Heart right ventricle (tissue), 16 donors: ENCODE measurements at regions not wholly inside any gene's neighbourhood (a gene's known extent, or its start where the extent isn't known, plus 50 kb on each side); places are given as distances from the start of the nearest gene placed in this dataset.

Source experiments
- ATAC-seq, 8 donors: fragments of 200-7000 bp; cut with Tn5 transposase; one replicate each; pipeline ENCODE4 v1.9.1; 2020; ENCODE audit warnings: mild to moderate bottlenecking in 8 of 8, moderate library complexity in 8 of 8, moderate number of reproducible peaks in 1 of 8
- DNase-seq, 2 donors: peaks; one replicate each; pipeline ENCODE4 v3.0.0-alpha.2; 2020
- H3K27ac ChIP-seq, 10 donors: fragments of 200-600 bp; sonication (generic) in 2 of 10; one replicate each; pipeline versions ENCODE4 v1.5.0 to v1.8.0; 2020 to 2022; ENCODE audit warnings: mild to moderate bottlenecking in 3 of 10
- H3K27me3 ChIP-seq, 7 donors: fragments of 200-600 bp; one replicate each; pipeline ENCODE4 v1.8.0; 2021 to 2022; ENCODE audit warnings: mild to moderate bottlenecking in 2 of 7
- H3K36me3 ChIP-seq, 9 donors: fragments of 200-600 bp; sonication (generic) in 1 of 9; one replicate each; pipeline versions ENCODE4 v1.5.0 to v1.8.0; 2020 to 2022; ENCODE audit warnings: mild to moderate bottlenecking in 2 of 9
- H3K4me1 ChIP-seq, 9 donors: fragments of 200-600 bp; sonication (generic) in 1 of 9; one replicate each; pipeline versions ENCODE4 v1.5.0 to v1.8.0; 2020 to 2022; ENCODE audit warnings: mild to moderate bottlenecking in 4 of 9
- H3K4me3 ChIP-seq, 10 donors: fragments of 200-600 bp; sonication (generic) in 2 of 10; one replicate each; pipeline versions ENCODE4 v1.5.0 to v1.8.0; 2020 to 2022; ENCODE audit warnings: mild to moderate bottlenecking in 7 of 10, moderate library complexity in 2 of 10
- H3K9me3 ChIP-seq, 11 donors: fragments of 200-600 bp in 10 of 11; sonication (generic) in 2 of 11; one replicate each; pipeline versions ENCODE4 v1.5.0 to v1.8.0; 2013 to 2022; ENCODE audit warnings: mild to moderate bottlenecking in 2 of 11, control low read depth in 1 of 11, moderate library complexity in 1 of 11
- CTCF ChIP-seq, 9 donors: fragments of 200-600 bp; sonication (generic) in 2 of 9; IDR thresholded peaks; one replicate each; pipeline versions ENCODE4 v1.5.0 to v1.8.0; 2021 to 2022; ENCODE audit warnings: antibody characterized with exemption in 9 of 9, mild to moderate bottlenecking in 5 of 9, moderate library complexity in 1 of 9
- WGBS, 2 donors: extraction: QIAGEN DNeasy Blood & Tissue Kit; methylation state at CpG; one replicate each; pipeline ENCODE4 v1.1.7; 2013; ENCODE audit warnings: inconsistent platforms in 1 of 2; 5-methylcytosine and 5-hydroxymethylcytosine counted together
- intact Hi-C, 10 donors: fragments of 100-400 bp; cut with DNase I; formaldehyde crosslinking; loops; one replicate each; pipeline versions ENCODE4 v1.11.1 to v1.14.2; 2022
- donor health status: Arrhythmogenic right ventricular cardiomyopathy.
- donor health status: ischemic (EF 13 %, LVEDD 7.1; RV severe dilation, severe dysfunction).
- donor health status: healthy with polysubstance abuse.
- donor health status: DM: no; HTN: yes; CAD: no.
- donor health status: DM: no; HTN: no; CAD: no.
- donor health status: ischemic (EF 25% LVEDD 6.9; RV normal size, moderate dysfunction).
- donor health status: ischemic (EF 25% LVEDD 5.7; RV mildly dilated, moderate dysfunction).
- donor health status: healthy.
- donor health status: DM: yes; HTN: yes; CAD: no.
- donor health status: Ischemic cardiomyopathy.
- donor health status: ischemic (EF 35%, LVEDD 5.7; RV mildly dilated, moderate dysfunction).
- donor health status: nonischemic (EF 11% LVEDD 7.7; RV severe dilation, severe dysfunction).
- donor health status: DM: yes; HTN: yes; CAD: no.
- donor health status: PGD.
- donor health status: ischemic (EF 29% LVEDD 5.4; RV normal size, mild dysfunction).
- donor health status: nonischemic (EF 23%, LVEDD 6.1; RV moderate dilation, normal function).

GRCh38 chr4:134313591-134313990, 112.0 kb upstream of the PABPC4L start:
- ATAC-seq (no peak), DNase-seq (no peak)
- no peak for TF ChIP-seq CTCF (IDR thresholded peaks at IDR 0.05)
- Histone ChIP-seq H3K4me1 (no peaks in the 10 kb centered on the region), H3K36me3 (no peaks in the 10 kb centered on the region), H3K27me3 (no peaks in the 10 kb centered on the region), H3K9me3 (peaks cover 0 to 8% (median 0%) of the 10 kb centered on the region in 11 donors), H3K4me3 (no peak overlapping the region), H3K27ac (no peak overlapping the region)
- WGBS, 2 donors, result 73 to 79% methylated on average over 2 of the region's 2 CpGs
- intact Hi-C loops, result no loop called here

- no peak for TF ChIP-seq CTCF (IDR thresholded peaks at IDR 0.05)
- no peak overlapping the region for H3K27ac ChIP-seq
- H3K9me3 ChIP-seq, result peaks cover 0 to 4% (median 0%) of the 10 kb centered on the region in 11 donors
- no peaks in the 10 kb centered on the region for H3K27me3 ChIP-seq
- H3K36me3 ChIP-seq, result no peaks in the 10 kb centered on the region
- WGBS, 2 donors, result 82 to 89% methylated on average over 2 of the region's 2 CpGs
- no peaks in the 10 kb centered on the region for H3K4me1 ChIP-seq
- intact Hi-C loops, result no loop called here
- no peak for ATAC-seq
- H3K4me3 ChIP-seq, result no peak overlapping the region
- DNase-seq, result no peak
Measured at GRCh38 chr4:134309715-134310114, 108.1 kb upstream of the PABPC4L start.

DNA sequence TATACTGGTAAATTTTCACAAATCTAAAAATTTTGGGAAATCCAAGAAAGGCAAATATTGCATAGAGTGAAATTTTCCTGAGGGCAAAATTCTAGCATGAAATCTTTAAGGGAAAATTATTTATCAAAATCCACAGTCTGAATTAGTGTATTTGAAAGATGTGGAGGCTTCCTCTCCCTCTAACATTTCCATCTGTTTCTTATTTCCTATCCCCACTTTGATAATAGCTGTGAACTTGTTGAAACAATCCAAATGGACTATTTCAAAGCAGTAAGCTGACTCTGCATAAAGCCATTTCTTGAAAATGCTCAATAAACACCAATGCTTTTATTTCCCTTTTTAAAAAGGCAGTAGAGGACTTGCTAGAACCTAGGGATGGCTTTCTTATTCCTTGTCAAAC, 107.3 kb upstream of the PABPC4L start:
- intact Hi-C loops, result no loop called here
- H3K27me3 ChIP-seq, result no peaks in the 10 kb centered on the region
- TF ChIP-seq CTCF (IDR thresholded peaks at IDR 0.05), result no peak
- H3K27ac ChIP-seq, result no peak overlapping the region
- H3K4me1 ChIP-seq, result no peaks in the 10 kb centered on the region
- no peak for ATAC-seq
- no peak overlapping the region for H3K4me3 ChIP-seq
- no peak for DNase-seq
- H3K36me3 ChIP-seq, result no peaks in the 10 kb centered on the region
- H3K9me3 ChIP-seq, result peaks cover 0 to 6% (median 0%) of the 10 kb centered on the region in 11 donors

GRCh38 chr4:134298313-134298712, 96.7 kb upstream of the PABPC4L start:
- DNase-seq (no peak), ATAC-seq (no peak)
- Histone ChIP-seq H3K9me3 (peaks cover 0 to 14% (median 5%) of the 10 kb centered on the region in 11 donors), H3K4me3 (no peak overlapping the region), H3K27me3 (no peaks in the 10 kb centered on the region), H3K4me1 (no peaks in the 10 kb centered on the region), H3K27ac (no peak overlapping the region), H3K36me3 (no peaks in the 10 kb centered on the region)
- TF ChIP-seq CTCF (IDR thresholded peaks at IDR 0.05), result no peak
- intact Hi-C loops, result no loop called here

DNA sequence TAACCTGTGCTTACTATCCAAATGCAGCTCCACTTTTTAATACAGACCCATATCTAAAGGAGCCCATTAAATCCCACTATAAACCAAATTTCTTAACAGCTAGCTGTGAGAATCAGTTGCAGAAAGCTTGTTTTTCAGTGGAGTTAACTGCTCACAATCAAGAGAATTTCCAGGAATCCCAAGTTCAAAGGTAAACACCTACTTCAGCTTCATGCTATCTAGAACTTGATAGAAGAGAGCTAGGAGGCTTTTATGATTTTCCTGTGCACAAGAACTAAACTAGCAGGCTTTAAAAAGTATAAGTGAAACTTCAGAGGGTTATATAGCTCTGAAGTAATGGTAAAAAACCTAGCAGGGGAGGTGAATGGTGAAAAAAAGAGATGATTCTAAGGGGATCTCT, 96.2 kb upstream of the PABPC4L start:
- H3K9me3 ChIP-seq, result peaks cover 0 to 14% (median 5%) of the 10 kb centered on the region in 11 donors
- ATAC-seq (no peak), DNase-seq (no peak)
- no peaks in the 10 kb centered on the region for H3K36me3 ChIP-seq
- intact Hi-C loops, result no loop called here
- TF ChIP-seq CTCF (IDR thresholded peaks at IDR 0.05), result no peak
- no peak overlapping the region for H3K4me3 ChIP-seq
- no peaks in the 10 kb centered on the region for H3K4me1 ChIP-seq
- H3K27ac ChIP-seq, result no peak overlapping the region
- H3K27me3 ChIP-seq, result no peaks in the 10 kb centered on the region
